ENCODE measurements at regions not wholly inside any gene's neighbourhood (a gene's known extent, or its start where the extent isn't known, plus 50 kb on each side); places are given as distances from the start of the nearest gene placed in this dataset.

DNA sequence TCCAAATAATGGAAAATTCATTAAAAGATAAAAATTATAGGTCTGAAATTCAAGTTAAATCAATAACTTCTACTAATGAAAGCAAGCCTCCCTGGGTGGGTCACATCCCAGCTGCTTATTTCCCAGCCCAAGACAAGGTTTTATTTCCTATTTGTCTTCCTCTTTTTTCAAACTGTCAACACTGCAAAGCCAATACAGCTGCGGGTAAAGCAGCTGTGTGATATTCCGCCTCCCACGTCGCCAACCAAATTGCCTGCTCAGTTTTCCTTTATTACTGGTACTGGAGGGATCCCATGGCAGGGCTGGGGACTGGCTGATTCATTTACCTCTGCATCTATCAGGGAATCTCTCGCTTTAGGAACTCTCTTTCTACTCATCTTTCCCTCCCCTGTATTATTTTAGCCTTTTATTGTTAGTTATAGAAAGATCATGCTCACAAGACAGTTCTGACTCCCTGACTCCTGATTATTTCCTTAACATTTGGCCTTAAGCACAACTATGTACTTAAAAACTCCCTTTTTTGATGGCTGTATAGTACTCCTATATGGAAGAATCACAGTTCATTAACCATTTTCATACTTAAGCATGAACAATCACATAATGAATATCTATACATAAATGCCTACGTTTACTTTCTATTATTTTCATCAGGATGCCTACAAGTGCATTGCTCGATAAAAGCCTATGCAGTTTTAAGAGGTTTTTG is 253.1 kb downstream of the CDCA7 start:
- Mint-ChIP-seq H3K27me3 (peaks cover 67% of the 10 kb centered on the region), H3K36me3 (ENCODE audit: insufficient read depth) (no peaks in the 10 kb centered on the region), H3K4me3 (no peak overlapping the region), H3K27ac (ENCODE audit: low read depth) (no peak overlapping the region), H3K4me1 (no peaks in the 10 kb centered on the region), H3K9me3 (no peaks in the 10 kb centered on the region)
- no peak for DNase-seq (ENCODE audit: low spot score in 2 of 2)
- ATAC-seq (replicated peaks; ENCODE audit: extremely low read depth, poor library complexity, severe bottlenecking), result no peak

- H3K9me3 Mint-ChIP-seq, result no peaks in the 10 kb centered on the region
- no peaks in the 10 kb centered on the region for H3K4me1 Mint-ChIP-seq
- H3K4me3 Mint-ChIP-seq, result no peak overlapping the region
- no peaks in the 10 kb centered on the region for H3K36me3 Mint-ChIP-seq (ENCODE audit: insufficient read depth)
- peaks cover 83% of the 10 kb centered on the region for H3K27me3 Mint-ChIP-seq
- no peak for DNase-seq (ENCODE audit: low spot score in 2 of 2)
- no peak overlapping the region for H3K27ac Mint-ChIP-seq (ENCODE audit: low read depth)
- ATAC-seq (replicated peaks; ENCODE audit: extremely low read depth, poor library complexity, severe bottlenecking), result no peak
These were observed 256.4 kb downstream of the CDCA7 start for GRCh38 chr2:173611121-173611520.

GRCh38 chr2:173612354-173612753 is 257.7 kb downstream of the CDCA7 start:
- peaks cover 81% of the 10 kb centered on the region for H3K27me3 Mint-ChIP-seq
- H3K27ac Mint-ChIP-seq (ENCODE audit: low read depth), result no peak overlapping the region
- H3K9me3 Mint-ChIP-seq, result no peaks in the 10 kb centered on the region
- H3K4me1 Mint-ChIP-seq, result no peaks in the 10 kb centered on the region
- ATAC-seq (replicated peaks; ENCODE audit: extremely low read depth, poor library complexity, severe bottlenecking) (no peak), DNase-seq (ENCODE audit: low spot score in 2 of 2) (no peak)
- H3K36me3 Mint-ChIP-seq (ENCODE audit: insufficient read depth), result no peaks in the 10 kb centered on the region
- H3K4me3 Mint-ChIP-seq, result no peak overlapping the region

- DNase-seq (ENCODE audit: low spot score in 2 of 2) (no peak), ATAC-seq (replicated peaks; ENCODE audit: extremely low read depth, poor library complexity, severe bottlenecking) (no peak)
- no peaks in the 10 kb centered on the region for H3K4me1 Mint-ChIP-seq
- H3K9me3 Mint-ChIP-seq, result no peaks in the 10 kb centered on the region
- peaks cover 81% of the 10 kb centered on the region for H3K27me3 Mint-ChIP-seq
- no peaks in the 10 kb centered on the region for H3K36me3 Mint-ChIP-seq (ENCODE audit: insufficient read depth)
- no peak overlapping the region for H3K4me3 Mint-ChIP-seq
- H3K27ac Mint-ChIP-seq (ENCODE audit: low read depth), result no peak overlapping the region
These were observed 258.7 kb downstream of the CDCA7 start for GRCh38 chr2:173613386-173613785.

GRCh38 chr2:173614265-173614930 is 259.7 kb downstream of the CDCA7 start:
- Mint-ChIP-seq H3K27me3 (peaks cover 82% of the 10 kb centered on the region), H3K9me3 (no peaks in the 10 kb centered on the region)
- ATAC-seq (replicated peaks; ENCODE audit: extremely low read depth, poor library complexity, severe bottlenecking), result no peak

DNA sequence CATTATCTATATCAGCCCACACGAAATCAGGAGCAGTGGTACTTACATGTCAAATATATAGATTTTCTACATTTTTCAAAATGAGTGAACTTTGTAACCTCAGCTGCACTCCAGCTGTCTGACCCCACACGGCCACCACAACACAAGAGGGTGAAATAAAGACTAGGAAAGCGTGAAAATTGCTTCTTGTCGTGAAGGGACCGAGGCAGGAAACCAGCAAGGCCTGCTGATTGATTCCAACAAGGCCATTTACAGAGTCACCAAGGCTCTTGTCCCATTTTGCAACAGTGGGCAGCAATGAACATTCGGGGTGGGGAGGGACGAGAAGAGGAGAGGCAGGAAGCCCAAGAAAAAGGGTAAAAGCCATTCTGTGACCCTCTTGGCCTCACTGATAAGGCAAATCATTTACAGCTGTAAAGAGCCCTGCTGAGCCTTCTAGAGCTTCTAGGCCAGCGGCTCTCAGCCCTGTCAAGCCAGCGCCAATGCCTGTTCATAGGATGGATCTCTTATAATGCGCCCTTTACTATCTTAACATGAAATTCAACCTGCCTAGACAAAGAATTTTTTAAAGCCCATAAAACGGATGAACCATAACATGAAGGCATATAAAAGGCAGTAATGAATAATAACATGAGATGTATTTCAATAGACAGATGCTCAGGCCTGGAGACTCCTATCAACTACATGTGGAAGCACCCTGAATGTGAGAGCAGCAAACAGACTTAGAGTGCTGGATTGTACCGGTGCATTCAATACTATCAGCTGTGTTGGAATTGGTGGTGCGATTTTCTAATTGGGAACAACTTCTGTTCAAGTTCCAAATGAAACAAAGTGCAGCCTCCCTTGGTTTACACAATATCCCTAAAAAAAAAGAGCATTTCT is 269.0 kb downstream of the CDCA7 start:
- Mint-ChIP-seq H3K4me1 (no peaks in the 10 kb centered on the region), H3K27me3 (peaks cover 59% of the 10 kb centered on the region), H3K27ac (ENCODE audit: low read depth) (no peak overlapping the region), H3K36me3 (ENCODE audit: insufficient read depth) (no peaks in the 10 kb centered on the region), H3K9me3 (no peaks in the 10 kb centered on the region), H3K4me3 (no peak overlapping the region)
- ATAC-seq (replicated peaks; ENCODE audit: extremely low read depth, poor library complexity, severe bottlenecking) (no peak), DNase-seq (ENCODE audit: low spot score in 2 of 2) (no peak)

More at GRCh38 chr2:173614265-173614930, 259.7 kb downstream of the CDCA7 start:
- Mint-ChIP-seq H3K4me3 (no peak overlapping the region), H3K36me3 (ENCODE audit: insufficient read depth) (no peaks in the 10 kb centered on the region), H3K27ac (ENCODE audit: low read depth) (no peak overlapping the region), H3K4me1 (no peaks in the 10 kb centered on the region)
- no peak for DNase-seq (ENCODE audit: low spot score in 2 of 2)

- Mint-ChIP-seq H3K9me3 (no peaks in the 10 kb centered on the region), H3K27ac (ENCODE audit: low read depth) (no peak overlapping the region), H3K36me3 (ENCODE audit: insufficient read depth) (no peaks in the 10 kb centered on the region), H3K27me3 (peaks cover 58% of the 10 kb centered on the region), H3K4me1 (no peaks in the 10 kb centered on the region), H3K4me3 (no peak overlapping the region)
- ATAC-seq (replicated peaks; ENCODE audit: extremely low read depth, poor library complexity, severe bottlenecking) (no peak), DNase-seq (ENCODE audit: low spot score in 2 of 2) (no peak)
These were observed 270.6 kb downstream of the CDCA7 start for GRCh38 chr2:173625315-173625714.

- no peaks in the 10 kb centered on the region for H3K36me3 Mint-ChIP-seq (ENCODE audit: insufficient read depth)
- no peak overlapping the region for H3K4me3 Mint-ChIP-seq
- H3K27ac Mint-ChIP-seq (ENCODE audit: low read depth), result no peak overlapping the region
- DNase-seq (ENCODE audit: low spot score in 2 of 2), result no peak
- no peak for ATAC-seq (replicated peaks; ENCODE audit: extremely low read depth, poor library complexity, severe bottlenecking)
- H3K4me1 Mint-ChIP-seq, result no peaks in the 10 kb centered on the region
- peaks cover 74% of the 10 kb centered on the region for H3K27me3 Mint-ChIP-seq
- H3K9me3 Mint-ChIP-seq, result no peaks in the 10 kb centered on the region
These were observed 274.4 kb downstream of the CDCA7 start for GRCh38 chr2:173629076-173629475.

DNA sequence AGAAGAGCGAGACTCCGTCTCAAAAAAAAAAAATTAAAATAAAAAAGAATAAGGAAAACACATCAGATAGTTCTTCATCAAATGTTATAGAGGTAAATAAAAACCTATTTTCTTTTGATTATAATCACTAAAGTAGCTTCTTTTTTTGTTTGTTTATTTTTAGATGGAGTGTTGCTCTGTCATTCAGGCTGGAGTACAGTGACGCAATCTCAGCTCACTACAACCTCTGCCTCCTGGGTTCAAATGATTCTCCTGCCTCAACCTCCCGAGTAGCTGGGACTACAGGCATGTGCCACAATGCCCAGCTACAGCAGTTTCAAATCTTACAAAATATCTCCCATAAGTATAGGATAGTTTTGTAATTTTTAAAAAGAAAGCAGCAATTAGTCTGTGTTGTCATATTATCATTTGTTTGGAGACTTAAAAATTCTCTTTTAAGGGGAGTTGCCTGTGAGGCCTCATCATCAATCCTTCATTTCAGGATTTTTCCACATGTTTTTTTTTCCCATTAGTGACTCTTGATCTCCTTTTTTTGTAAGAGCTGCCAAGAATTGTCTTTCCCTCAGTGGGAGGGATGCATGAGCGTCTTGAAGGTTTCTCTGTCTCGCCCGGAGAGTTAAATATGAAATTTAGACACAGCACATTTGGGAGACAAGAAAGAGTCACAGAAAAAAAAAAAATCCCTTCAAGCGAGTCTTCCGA is 275.9 kb downstream of the CDCA7 start:
- no peak overlapping the region for H3K4me3 Mint-ChIP-seq
- H3K9me3 Mint-ChIP-seq, result no peaks in the 10 kb centered on the region
- no peak overlapping the region for H3K27ac Mint-ChIP-seq (ENCODE audit: low read depth)
- DNase-seq (ENCODE audit: low spot score in 2 of 2), result no peak
- H3K36me3 Mint-ChIP-seq (ENCODE audit: insufficient read depth), result no peaks in the 10 kb centered on the region
- H3K4me1 Mint-ChIP-seq, result no peaks in the 10 kb centered on the region
- ATAC-seq (replicated peaks; ENCODE audit: extremely low read depth, poor library complexity, severe bottlenecking), result no peak
- H3K27me3 Mint-ChIP-seq, result peaks cover 81% of the 10 kb centered on the region

DNA sequence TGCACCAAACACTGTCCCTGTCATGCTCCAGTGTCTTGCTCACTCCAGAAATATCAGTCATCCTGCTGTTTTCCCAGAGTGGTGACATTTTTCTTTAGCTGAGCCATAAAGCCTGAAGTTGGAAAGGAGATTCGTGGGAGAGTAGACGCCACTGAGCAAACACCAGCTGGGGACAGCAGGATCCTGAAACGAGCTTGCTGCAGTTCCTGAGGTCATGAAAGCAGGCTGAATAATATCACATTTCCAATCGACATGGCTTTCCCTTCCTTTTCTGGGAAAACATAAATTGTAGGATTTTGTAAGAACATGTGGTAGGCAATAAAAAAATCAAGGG is 276.4 kb downstream of the CDCA7 start:
- no peak overlapping the region for H3K27ac Mint-ChIP-seq (ENCODE audit: low read depth)
- ATAC-seq (replicated peaks; ENCODE audit: extremely low read depth, poor library complexity, severe bottlenecking), result no peak
- no peak for DNase-seq (ENCODE audit: low spot score in 2 of 2)
- no peaks in the 10 kb centered on the region for H3K4me1 Mint-ChIP-seq
- no peak overlapping the region for H3K4me3 Mint-ChIP-seq
- no peaks in the 10 kb centered on the region for H3K36me3 Mint-ChIP-seq (ENCODE audit: insufficient read depth)
- H3K9me3 Mint-ChIP-seq, result no peaks in the 10 kb centered on the region
- H3K27me3 Mint-ChIP-seq, result peaks cover 85% of the 10 kb centered on the region

- Mint-ChIP-seq H3K27me3 (peaks cover 55% of the 10 kb centered on the region), H3K9me3 (no peaks in the 10 kb centered on the region), H3K4me3 (no peak overlapping the region), H3K4me1 (no peaks in the 10 kb centered on the region), H3K27ac (ENCODE audit: low read depth) (no peak overlapping the region), H3K36me3 (ENCODE audit: insufficient read depth) (peaks cover 2% of the 10 kb centered on the region)
- ATAC-seq (replicated peaks; ENCODE audit: extremely low read depth, poor library complexity, severe bottlenecking), result no peak
- no peak for DNase-seq (ENCODE audit: low spot score in 2 of 2)
These were observed 289.5 kb downstream of the CDCA7 start for GRCh38 chr2:173644146-173644545.

DNA sequence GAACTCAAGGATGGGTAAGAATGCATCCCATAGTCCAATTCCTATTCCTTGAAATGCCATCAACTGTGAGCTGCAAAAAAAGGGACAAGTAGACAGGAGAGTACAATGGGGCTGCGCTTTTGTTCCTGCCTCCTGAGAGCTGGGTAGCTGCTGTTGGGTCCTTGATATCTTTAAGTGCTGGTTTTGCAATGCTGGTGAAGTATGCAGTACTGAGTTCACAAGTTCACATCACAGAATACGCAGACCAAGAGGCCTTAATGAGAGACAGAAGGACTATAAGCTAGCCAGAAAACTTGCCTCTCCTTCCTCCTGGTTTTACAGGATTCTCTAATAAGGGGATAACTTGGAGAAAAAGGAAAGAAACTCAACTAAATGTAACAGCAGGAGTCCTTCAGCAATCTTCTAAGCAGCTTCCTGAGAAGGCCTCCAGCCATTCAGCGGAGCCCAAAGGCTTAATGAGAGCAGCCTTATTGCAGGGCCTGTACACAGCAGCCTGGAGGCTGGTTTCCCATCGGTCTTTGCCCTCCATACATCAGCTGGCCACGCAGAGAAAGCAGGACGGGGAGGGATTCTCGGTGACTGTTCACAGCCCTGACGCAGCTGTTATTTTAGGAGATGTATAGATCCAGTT is 293.1 kb downstream of the CDCA7 start:
- ATAC-seq (replicated peaks; ENCODE audit: extremely low read depth, poor library complexity, severe bottlenecking) (no peak), DNase-seq (ENCODE audit: low spot score in 2 of 2) (no peak)
- peaks cover 64% of the 10 kb centered on the region for H3K27me3 Mint-ChIP-seq
- no peak overlapping the region for H3K27ac Mint-ChIP-seq (ENCODE audit: low read depth)
- H3K4me3 Mint-ChIP-seq, result no peak overlapping the region
- H3K36me3 Mint-ChIP-seq (ENCODE audit: insufficient read depth), result no peaks in the 10 kb centered on the region
- no peaks in the 10 kb centered on the region for H3K9me3 Mint-ChIP-seq
- no peaks in the 10 kb centered on the region for H3K4me1 Mint-ChIP-seq
